Osteocyte (in vitro differentiated cells): ENCODE measurements at regions not wholly inside any gene's neighbourhood (a gene's known extent, or its start where the extent isn't known, plus 50 kb on each side); places are given as distances from the start of the nearest gene placed in this dataset.

Experiments
- DNase-seq: peaks from one replicate; pipeline ENCODE4 v3.0.0; 2021; ENCODE audit warnings: mixed read lengths; ENCODE audit not compliant: unreplicated experiment; ENCODE audit errors: extremely low spot score
- H3K27ac Mint-ChIP-seq: one replicate; pipeline ENCODE4 v1.8.0; 2021; ENCODE audit warnings: mild to moderate bottlenecking, mixed read lengths; ENCODE audit not compliant: unreplicated experiment
- H3K27me3 Mint-ChIP-seq: one replicate; pipeline ENCODE4 v1.8.0; 2021; ENCODE audit warnings: mixed read lengths; ENCODE audit not compliant: unreplicated experiment
- H3K36me3 Mint-ChIP-seq: one replicate; pipeline ENCODE4 v1.8.0; 2021; ENCODE audit warnings: mixed read lengths; ENCODE audit not compliant: unreplicated experiment
- H3K4me1 Mint-ChIP-seq: one replicate; pipeline ENCODE4 v1.8.0; 2021; ENCODE audit warnings: mixed read lengths; ENCODE audit not compliant: unreplicated experiment
- H3K4me3 Mint-ChIP-seq: one replicate; pipeline ENCODE4 v1.8.0; 2021; ENCODE audit warnings: mild to moderate bottlenecking, moderate library complexity, mixed read lengths; ENCODE audit not compliant: unreplicated experiment
- H3K9me3 Mint-ChIP-seq: one replicate; pipeline ENCODE4 v1.8.0; 2021; ENCODE audit warnings: mixed read lengths; ENCODE audit not compliant: unreplicated experiment
- CTCF ChIP-seq: fragments of 200-600 bp; sonication (generic); IDR thresholded peaks from 2 replicates; pipeline ENCODE4 v1.5.0; 2021; ENCODE audit warnings: antibody characterized with exemption, mild to moderate bottlenecking, moderate library complexity

DNA sequence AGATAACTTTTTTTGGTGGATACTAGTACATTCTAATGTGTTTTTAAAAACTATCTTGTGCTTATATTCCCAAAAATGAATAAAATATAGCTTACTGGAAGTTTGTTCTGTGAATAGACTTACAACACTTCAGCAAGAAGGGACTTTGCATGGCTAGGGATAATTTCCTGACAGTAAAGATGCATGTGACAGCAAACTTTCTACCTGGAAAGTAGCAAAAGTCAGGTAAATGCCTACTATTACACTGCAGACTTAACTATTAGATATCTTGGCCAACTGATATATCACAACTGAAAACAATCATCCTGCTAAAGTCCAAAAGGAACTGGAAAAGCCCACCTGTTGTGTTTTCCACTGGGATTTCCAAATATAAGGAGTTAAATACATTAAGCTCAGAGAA, 1753.5 kb upstream of the CELF4 start:
- Mint-ChIP-seq H3K27ac (no peak overlapping the region), H3K36me3 (no peaks in the 10 kb centered on the region)

DNA sequence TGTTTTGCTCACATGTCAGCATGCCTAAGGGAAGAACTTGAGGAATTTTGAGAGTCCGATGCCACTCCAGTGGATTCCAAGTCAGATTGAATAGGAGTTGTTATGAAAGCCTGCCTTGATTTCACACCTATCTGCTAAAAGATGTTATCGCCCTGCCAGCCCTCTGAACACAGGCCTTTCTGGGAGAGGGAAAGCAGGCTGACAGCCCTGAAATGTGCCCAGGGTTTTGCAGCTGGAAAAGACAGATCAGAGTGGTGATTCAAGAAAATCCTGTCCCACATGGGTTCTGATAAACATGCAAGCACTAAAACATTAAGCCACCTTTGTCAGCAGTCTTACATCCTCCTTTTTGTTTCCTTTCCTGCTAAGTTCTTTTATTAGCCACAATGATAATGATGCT, 1752.9 kb upstream of the CELF4 start:
- no peak for TF ChIP-seq CTCF
- DNase-seq: no peak
- H3K27ac Mint-ChIP-seq: no peak overlapping the region
- no peaks in the 10 kb centered on the region for H3K36me3 Mint-ChIP-seq
- H3K4me1 Mint-ChIP-seq: no peaks in the 10 kb centered on the region
- H3K27me3 Mint-ChIP-seq: no peaks in the 10 kb centered on the region
- H3K4me3 Mint-ChIP-seq: no peak overlapping the region
- no peaks in the 10 kb centered on the region for H3K9me3 Mint-ChIP-seq

More for the DNA sequence above, 1753.5 kb upstream of the CELF4 start:
- no peak overlapping the region for H3K4me3 Mint-ChIP-seq
- no peaks in the 10 kb centered on the region for H3K9me3 Mint-ChIP-seq
- no peaks in the 10 kb centered on the region for H3K4me1 Mint-ChIP-seq
- no peaks in the 10 kb centered on the region for H3K27me3 Mint-ChIP-seq
- TF ChIP-seq CTCF: no peak
- DNase-seq: no peak

GRCh38 chr18:39318008-39318407, 1752.4 kb upstream of the CELF4 start:
- H3K27me3 Mint-ChIP-seq: no peaks in the 10 kb centered on the region

GRCh38 chr18:39314595-39314994, 1749.0 kb upstream of the CELF4 start:
- Mint-ChIP-seq H3K27ac (no peak overlapping the region), H3K4me3 (no peak overlapping the region), H3K36me3 (no peaks in the 10 kb centered on the region)

More at GRCh38 chr18:39318008-39318407, 1752.4 kb upstream of the CELF4 start:
- Mint-ChIP-seq H3K27ac (no peak overlapping the region), H3K36me3 (no peaks in the 10 kb centered on the region), H3K4me3 (no peak overlapping the region), H3K4me1 (no peaks in the 10 kb centered on the region), H3K9me3 (no peaks in the 10 kb centered on the region)
- no peak for DNase-seq
- no peak for TF ChIP-seq CTCF

DNA sequence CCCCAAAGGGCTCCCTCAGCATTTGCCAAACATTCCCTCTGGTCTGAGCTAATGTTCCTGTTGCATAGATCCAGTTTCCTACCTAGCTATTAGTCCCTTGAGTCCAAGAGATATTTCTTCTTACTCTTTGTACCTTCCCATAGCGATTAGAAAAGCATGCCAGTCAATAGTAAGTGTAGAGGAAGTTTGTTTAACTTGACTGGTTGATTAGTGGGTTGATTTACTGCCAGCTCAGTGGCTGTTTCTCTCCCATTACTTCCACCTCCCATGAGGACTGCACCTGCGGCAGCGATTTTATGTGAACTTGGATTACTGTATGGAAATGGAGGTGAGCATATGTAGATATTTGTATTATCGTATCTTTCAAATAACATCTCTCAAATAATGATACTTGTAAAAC, 1748.4 kb upstream of the CELF4 start:
- TF ChIP-seq CTCF: no peak
- Mint-ChIP-seq H3K9me3 (peaks cover 16% of the 10 kb centered on the region), H3K4me1 (no peaks in the 10 kb centered on the region), H3K27ac (no peak overlapping the region), H3K36me3 (no peaks in the 10 kb centered on the region), H3K27me3 (no peaks in the 10 kb centered on the region), H3K4me3 (no peak overlapping the region)
- no peak for DNase-seq

More at GRCh38 chr18:39314595-39314994, 1749.0 kb upstream of the CELF4 start:
- DNase-seq: no peak
- Mint-ChIP-seq H3K27me3 (no peaks in the 10 kb centered on the region), H3K9me3 (peaks cover 16% of the 10 kb centered on the region), H3K4me1 (no peaks in the 10 kb centered on the region)
- no peak for TF ChIP-seq CTCF
